ENCODE measurements at regions not wholly inside any gene's neighbourhood (a gene's known extent, or its start where the extent isn't known, plus 50 kb on each side); places are given as distances from the start of the nearest gene placed in this dataset.
A peak's percentile ranks its signal among the peaks of the same experiment; 100 is the strongest.

DNA sequence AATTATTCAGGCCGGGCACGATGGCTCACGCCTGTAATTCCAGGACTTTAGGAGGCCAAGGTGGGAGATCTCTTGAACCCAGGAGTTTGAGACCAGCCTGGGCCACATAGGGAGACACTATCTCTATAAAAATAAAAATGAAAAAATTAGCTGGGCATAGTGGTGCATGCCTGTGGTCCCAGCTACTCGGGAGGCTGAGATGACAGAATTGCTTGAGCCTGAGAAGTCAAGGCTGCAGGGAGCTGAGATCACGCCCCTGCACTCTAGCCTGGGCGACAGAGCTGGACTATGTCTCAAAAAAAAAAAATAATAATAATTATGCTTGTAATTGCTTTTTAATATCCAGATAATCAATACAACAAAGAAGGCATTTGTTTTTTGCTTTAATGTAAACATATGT is 91.3 kb downstream of the RIPK4 start:
- no peak overlapping the region for H3K27ac Mint-ChIP-seq
- no peaks in the 10 kb centered on the region for H3K9me3 Mint-ChIP-seq
- peaks cover 14% of the 10 kb centered on the region for H3K27me3 Mint-ChIP-seq
- H3K4me3 Mint-ChIP-seq, result no peak overlapping the region
- no peaks in the 10 kb centered on the region for H3K4me1 Mint-ChIP-seq
- no peaks in the 10 kb centered on the region for H3K36me3 Mint-ChIP-seq

DNA sequence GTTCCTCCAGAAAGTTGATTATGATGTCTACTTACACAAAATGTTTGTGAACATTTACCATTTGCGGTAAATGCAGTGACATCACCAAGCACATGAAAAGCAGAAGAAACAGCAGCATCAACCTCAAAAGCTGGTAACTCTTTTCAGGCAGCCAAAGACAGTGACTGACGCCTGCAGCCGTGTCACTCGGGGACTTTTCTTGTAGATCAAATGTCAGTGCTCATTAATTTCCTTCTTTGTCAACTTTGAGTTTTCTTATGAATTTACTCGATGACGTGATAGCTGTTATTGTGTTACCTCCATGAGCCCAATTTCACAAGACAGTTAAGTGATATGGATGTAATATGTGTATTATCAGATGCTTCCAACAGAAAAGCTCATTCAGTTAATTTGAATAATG is 92.5 kb downstream of the RIPK4 start:
- no peaks in the 10 kb centered on the region for H3K9me3 Mint-ChIP-seq
- no peak overlapping the region for H3K4me3 Mint-ChIP-seq
- no peaks in the 10 kb centered on the region for H3K36me3 Mint-ChIP-seq
- no peak overlapping the region for H3K27ac Mint-ChIP-seq
- H3K27me3 Mint-ChIP-seq, result peaks cover 14% of the 10 kb centered on the region
- no peaks in the 10 kb centered on the region for H3K4me1 Mint-ChIP-seq

DNA sequence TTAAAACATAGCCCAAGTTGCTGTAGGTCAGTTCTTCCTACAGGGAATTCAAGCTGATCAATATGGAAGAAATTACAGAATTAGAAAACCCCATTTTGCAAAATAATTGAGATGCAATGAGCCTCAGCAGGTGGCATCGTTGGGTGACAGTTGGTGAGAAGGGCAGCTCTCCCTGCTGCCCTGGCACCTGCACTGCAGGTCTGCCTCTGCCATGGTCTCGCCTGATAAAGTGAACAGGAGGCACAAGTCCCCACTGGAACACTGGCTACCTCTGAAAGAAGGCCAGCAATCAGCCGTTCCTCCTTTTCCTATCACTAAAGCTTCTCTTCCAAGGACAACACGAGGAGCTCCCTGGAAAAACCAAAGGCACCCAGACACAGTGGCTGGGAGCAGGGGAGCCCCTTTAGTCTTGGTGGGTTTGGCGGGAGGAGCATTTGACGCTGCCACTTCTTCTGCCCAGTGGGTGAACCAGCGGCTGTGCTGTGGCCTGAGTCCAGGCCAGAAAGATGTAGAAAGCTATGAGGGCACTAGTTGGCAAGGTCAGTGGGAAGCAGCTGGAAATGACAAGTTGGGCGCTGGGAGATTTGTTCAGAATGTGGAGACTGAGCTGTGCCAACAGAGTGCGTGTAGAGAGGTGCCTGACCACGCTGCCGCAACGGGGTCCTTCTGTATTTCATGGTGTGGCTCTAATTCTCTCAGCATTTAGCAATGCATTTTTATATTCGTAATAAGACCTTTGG is 93.1 kb downstream of the RIPK4 start:
- Mint-ChIP-seq H3K36me3 (no peaks in the 10 kb centered on the region), H3K27ac (no peak overlapping the region), H3K4me3 (no peak overlapping the region), H3K4me1 (no peaks in the 10 kb centered on the region), H3K9me3 (no peaks in the 10 kb centered on the region), H3K27me3 (peaks cover 11% of the 10 kb centered on the region)

DNA sequence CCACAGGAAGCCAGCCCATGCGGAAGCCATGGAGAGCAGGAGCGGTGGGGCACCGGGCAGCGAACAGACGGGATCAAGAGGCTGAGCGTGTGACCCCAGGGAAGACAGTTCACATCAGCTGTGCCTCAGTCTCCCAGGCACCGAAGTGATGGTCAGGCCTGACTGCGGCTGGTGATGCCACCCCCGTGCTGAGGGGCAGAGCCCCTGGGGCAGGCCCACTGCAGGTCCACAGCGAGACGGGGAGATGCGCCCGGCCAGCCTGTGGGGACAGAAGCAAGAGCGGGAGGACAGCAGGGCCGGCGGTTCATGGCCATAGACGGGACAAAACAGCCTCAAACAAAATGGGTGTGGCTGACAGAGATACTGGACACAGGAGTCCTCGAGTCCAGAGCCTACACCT is 93.8 kb downstream of the RIPK4 start:
- H3K4me3 Mint-ChIP-seq, result no peak overlapping the region
- peaks cover 11% of the 10 kb centered on the region for H3K27me3 Mint-ChIP-seq
- no peaks in the 10 kb centered on the region for H3K9me3 Mint-ChIP-seq
- no peaks in the 10 kb centered on the region for H3K4me1 Mint-ChIP-seq
- no peaks in the 10 kb centered on the region for H3K36me3 Mint-ChIP-seq
- H3K27ac Mint-ChIP-seq, result no peak overlapping the region

DNA sequence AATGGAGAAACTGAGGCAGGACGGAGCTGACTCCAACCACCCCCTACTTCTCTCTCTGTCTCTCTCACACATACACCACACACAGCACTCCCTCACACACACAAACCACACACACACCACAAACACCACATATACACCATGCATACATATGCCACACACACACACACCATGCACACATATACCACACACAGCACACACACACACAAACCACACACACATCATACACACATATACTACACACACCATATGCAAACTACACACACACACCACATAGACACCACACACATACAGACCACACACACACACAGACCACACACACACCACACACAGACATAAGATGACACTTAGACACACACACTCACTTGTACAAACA is 94.3 kb downstream of the RIPK4 start:
- Mint-ChIP-seq H3K4me1 (no peaks in the 10 kb centered on the region), H3K36me3 (no peaks in the 10 kb centered on the region), H3K4me3 (no peak overlapping the region), H3K27me3 (peaks cover 8% of the 10 kb centered on the region), H3K9me3 (no peaks in the 10 kb centered on the region), H3K27ac (no peak overlapping the region)

DNA sequence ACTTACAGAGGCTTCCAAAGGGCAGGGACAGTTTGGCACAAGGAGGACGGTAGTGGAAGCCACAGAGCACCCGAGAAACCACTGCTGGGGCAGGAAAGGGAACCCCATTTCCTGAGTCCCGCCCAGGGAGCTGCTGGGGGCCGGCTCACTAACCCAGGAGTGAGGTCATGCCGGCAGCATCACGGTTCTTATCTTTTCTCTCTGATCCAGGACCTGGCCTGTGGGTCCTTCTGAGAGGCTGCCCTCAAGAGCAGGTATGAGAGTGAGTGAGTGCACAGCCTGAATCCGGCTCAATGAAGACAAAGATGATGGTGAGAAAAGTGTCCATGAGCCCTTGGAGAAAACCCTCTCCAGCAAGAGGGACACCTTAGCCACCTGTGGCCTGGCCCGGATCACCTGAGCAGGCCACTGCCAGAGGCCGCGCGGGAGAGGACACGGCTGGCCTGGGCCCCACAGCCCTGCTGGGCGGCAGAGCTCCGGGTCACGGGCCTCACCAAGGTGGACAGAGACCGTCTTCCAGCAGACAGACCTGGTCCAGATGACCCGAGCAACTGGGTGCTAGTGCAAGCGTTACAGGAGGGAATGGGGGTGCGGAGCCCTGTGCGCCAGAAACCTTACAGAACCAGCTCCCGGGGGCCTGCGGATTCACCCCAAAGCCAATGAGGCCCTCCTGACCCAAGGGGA is 94.9 kb downstream of the RIPK4 start:
- Mint-ChIP-seq H3K4me1 (no peaks in the 10 kb centered on the region), H3K27me3 (peaks cover 8% of the 10 kb centered on the region), H3K4me3 (no peak overlapping the region), H3K27ac (no peak overlapping the region), H3K36me3 (no peaks in the 10 kb centered on the region), H3K9me3 (no peaks in the 10 kb centered on the region)

DNA sequence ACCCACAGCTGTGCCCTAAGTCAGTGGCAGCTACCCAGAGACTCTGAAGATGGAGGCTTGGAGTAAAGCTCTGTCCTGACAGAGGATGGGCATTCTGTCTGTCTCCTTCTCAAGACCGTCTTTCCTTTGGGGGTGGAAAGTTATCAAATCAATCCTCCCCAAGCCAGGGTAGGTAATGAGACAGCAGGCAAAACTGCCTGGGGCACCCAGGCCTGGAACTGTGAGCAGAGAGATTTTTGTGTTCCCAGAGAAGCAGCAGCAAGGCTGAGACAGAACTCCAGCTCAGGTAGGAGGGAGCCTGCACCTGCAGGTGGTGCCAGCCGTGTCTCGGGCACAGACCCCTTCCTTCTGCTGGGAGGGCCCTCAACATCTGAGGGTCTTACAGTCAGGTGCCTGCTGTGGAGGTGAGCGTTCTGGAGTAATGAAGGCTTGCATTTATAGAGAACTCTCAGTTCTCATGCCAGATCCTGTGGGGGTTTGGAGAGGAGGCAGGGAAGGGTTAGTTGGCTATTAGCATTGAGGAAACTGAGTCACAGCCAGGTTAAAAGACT is 95.6 kb downstream of the RIPK4 start:
- Mint-ChIP-seq H3K36me3 (no peaks in the 10 kb centered on the region), H3K9me3 (no peaks in the 10 kb centered on the region), H3K27me3 (peaks cover 6% of the 10 kb centered on the region), H3K4me3 (no peak overlapping the region), H3K27ac (peak overlapping the region in 2 of 3 donors; percentile 23 to 57), H3K4me1 (no peaks in the 10 kb centered on the region)

DNA sequence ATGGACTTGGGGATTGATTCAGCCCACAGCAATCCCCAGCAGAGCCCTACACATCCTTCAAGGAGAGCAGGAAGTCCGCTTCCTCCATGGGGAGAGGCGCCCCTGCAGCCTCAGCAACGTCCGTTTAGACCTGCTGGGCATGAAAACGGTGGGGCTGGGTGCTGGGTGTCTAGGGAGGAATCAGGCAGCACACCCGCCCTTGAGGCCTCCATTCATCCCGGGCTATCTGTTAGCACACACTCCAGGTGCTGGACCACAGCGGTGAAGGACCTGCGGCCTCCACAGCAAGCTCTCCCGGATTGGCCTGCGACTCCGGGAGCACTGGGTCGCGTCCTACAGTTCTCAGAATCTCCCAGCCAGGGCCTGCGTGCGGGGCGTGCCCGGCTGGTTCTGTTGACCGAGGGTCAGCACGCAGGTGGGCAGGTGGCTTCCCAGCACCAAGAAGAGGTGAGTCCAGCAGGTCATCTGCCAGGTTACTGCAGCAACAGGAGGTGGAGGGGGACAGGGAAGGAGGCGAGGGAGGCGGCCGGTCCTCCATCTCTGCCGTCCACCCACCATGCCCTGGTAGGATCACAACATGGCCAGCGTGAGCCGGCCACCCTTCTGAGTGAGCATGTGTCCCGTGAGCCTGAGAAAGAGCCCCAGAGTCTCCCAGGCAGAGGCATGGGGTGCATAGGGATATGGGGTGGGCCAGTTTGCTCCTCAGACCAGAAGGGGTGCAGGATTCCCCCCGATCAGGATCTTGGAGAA is 96.6 kb downstream of the RIPK4 start:
- H3K36me3 Mint-ChIP-seq, result no peaks in the 10 kb centered on the region
- H3K4me1 Mint-ChIP-seq, result no peaks in the 10 kb centered on the region
- no peak overlapping the region for H3K4me3 Mint-ChIP-seq
- no peak overlapping the region for H3K27ac Mint-ChIP-seq
- peaks cover 6% of the 10 kb centered on the region for H3K27me3 Mint-ChIP-seq
- H3K9me3 Mint-ChIP-seq, result no peaks in the 10 kb centered on the region

DNA sequence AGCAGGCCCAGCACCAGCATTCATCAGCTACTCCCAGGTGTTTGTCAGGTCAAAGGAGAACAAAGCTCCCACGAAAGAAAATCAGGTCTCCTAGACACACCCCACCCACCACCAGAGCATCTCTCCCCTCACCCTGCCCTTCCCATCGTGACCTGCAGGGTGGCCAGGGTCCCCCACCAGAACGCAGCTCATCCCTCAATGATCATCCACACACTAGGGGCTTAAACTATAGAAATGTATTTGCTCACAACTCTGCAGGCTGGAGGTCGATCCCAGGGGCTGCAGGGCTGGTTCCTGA is 97.4 kb downstream of the RIPK4 start:
- no peak overlapping the region for H3K27ac Mint-ChIP-seq
- no peaks in the 10 kb centered on the region for H3K36me3 Mint-ChIP-seq
- no peak overlapping the region for H3K4me3 Mint-ChIP-seq
- no peaks in the 10 kb centered on the region for H3K9me3 Mint-ChIP-seq
- H3K27me3 Mint-ChIP-seq, result peaks cover 6% of the 10 kb centered on the region
- no peaks in the 10 kb centered on the region for H3K4me1 Mint-ChIP-seq

DNA sequence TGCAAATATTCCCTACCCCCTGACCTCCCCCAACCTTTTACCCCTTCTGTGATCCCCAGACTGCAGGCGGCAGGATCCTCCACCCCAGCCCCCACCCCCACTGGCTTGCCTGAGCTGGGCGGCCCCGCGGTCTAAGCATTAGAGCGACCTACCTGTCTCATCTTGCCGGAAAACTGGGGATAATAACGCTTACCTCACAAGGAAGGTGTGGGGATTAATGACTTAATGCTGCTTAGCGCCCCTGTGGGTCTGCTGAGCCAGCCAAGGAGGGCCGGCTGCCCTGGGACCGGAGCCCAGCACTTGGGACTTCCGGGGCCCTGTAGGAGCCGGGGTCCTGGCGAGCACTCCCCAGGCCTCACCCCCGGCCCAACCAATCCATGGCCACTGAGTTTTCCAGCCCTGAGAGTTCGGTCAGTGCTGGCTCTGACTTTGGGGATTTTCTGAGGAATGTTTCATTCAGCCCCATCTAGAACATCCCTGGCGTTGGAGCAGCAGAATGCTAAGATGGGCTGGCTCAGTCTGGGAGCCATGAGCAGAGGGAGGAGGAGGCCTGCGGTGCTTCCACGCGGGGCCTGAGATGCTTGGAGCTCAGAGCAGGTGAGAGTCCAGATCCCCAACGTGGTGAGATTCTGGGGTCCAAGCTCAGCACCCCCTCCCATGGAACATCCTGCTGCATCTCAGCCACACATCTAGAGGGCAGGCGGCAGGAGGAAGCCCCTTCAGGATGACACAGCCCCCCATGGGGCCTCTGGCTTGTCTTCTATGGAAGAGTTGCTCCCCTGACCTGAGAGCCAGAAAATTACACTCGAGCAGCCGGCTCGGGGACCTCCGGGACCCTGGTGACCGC is 97.9 kb downstream of the RIPK4 start:
- no peak overlapping the region for H3K27ac Mint-ChIP-seq
- H3K27me3 Mint-ChIP-seq, result peaks cover 9% of the 10 kb centered on the region
- no peaks in the 10 kb centered on the region for H3K36me3 Mint-ChIP-seq
- no peaks in the 10 kb centered on the region for H3K9me3 Mint-ChIP-seq
- H3K4me1 Mint-ChIP-seq, result no peaks in the 10 kb centered on the region
- H3K4me3 Mint-ChIP-seq, result no peak overlapping the region

DNA sequence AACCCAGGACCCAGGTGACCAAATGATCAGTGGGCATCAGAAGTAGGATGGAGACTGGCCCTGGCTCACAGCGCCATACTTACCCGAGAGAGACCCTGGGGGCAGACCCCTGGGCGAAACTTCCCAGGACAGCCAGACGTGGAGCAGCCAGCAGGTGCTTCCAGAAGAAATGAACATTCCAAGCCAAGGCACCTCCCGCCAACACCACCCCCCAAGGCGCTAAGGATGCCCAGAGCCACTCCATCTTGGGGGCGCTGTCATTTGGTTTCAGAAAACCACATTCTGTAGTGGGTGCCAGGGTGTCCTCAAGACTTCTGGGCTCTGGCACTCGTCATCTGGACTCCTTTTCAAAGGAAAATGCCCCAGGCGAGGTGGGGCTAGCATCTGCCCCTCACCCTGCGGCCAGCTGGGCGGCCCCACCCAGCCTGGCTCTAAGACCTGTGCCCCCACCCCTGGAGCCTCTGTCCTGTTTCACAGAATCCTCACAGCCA is 98.8 kb downstream of the RIPK4 start:
- peaks cover 9% of the 10 kb centered on the region for H3K27me3 Mint-ChIP-seq
- H3K9me3 Mint-ChIP-seq, result no peaks in the 10 kb centered on the region
- H3K36me3 Mint-ChIP-seq, result no peaks in the 10 kb centered on the region
- no peak overlapping the region for H3K27ac Mint-ChIP-seq
- no peaks in the 10 kb centered on the region for H3K4me1 Mint-ChIP-seq
- no peak overlapping the region for H3K4me3 Mint-ChIP-seq

DNA sequence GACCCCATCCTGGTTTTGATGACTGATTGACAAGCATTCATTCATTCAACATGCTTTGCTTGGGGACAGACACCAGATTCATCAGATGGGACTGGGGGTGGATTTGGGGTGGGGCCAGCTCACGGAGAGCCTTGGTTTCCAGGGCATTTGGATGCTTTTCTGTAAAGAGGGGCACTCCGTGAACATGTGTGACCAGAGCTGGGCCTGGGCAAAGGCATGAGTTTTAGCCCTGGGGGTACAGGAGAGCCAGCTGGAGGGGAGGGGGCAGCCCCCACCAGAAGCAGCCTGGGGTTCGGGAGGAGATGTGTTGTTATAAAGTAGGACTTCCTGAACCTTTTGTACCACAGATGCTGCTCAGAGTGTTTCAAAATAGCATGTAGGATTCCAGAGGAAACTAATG is 99.7 kb downstream of the RIPK4 start:
- Mint-ChIP-seq H3K9me3 (no peaks in the 10 kb centered on the region), H3K4me3 (no peak overlapping the region), H3K36me3 (no peaks in the 10 kb centered on the region), H3K27ac (no peak overlapping the region), H3K4me1 (no peaks in the 10 kb centered on the region), H3K27me3 (peaks cover 9% of the 10 kb centered on the region)

DNA sequence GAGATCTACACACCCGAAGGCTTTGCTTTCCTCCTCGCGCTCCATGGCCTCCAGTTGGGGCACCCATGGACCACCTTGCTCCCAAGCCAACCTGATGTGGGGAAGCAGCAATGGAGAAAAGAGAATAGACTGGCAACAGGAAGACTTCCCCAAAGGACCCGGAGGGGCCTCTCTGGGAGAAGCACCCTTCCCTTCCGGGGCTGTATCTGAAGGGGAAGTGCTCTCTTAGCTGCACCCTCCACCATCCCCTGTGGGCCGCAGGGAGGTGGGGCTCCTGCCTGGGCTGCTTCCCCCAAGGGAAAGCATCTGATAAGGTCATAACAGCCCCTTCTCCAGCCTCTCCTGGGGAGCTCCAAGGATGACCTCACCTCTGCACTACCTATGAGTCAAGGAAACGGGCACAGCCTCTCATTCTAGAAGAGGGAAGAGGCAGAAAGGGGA is 100.2 kb downstream of the RIPK4 start:
- peaks cover 9% of the 10 kb centered on the region for H3K27me3 Mint-ChIP-seq
- no peaks in the 10 kb centered on the region for H3K9me3 Mint-ChIP-seq

DNA sequence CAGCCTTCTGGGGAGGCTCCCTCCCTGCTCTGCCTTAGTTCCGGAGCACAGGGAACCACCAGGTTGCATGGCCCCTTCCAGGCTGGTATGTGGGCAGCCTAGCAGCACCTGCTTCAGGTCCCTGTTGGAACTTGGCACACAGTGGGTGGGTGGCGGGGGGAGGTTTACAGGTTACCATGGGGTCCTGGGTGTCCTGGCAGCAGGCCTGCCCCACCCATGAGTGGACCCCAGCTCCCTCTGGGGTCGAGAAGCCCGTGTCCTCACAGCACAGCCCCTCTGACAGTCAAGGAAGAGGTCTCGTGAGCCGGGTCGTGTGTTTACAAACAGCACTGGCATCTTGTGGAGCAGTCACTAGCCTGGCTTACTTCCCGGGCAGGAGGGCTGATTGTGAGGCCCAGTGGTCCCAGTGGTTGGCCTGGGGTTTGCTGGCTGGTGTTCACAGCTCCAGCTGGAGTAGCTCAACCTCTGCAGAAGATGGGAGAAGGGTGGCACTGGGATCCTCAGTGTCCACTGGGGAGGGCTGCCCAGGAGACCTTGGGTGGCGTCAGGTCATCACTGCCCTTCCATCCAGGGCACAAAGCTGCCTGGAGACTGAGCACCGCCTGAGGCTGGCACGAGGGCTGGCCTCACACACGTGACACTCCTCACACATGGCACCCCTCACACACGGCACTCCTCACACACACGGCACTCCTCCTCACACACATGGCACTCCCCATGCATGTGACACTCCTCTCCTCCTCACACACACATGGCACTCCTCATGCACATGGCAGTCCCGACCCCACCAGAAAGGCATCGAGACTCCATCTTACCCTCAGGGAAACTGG is 100.9 kb downstream of the RIPK4 start:
- H3K27ac Mint-ChIP-seq, result peak overlapping the region in 1 of 3 donors; percentile 73
- H3K4me1 Mint-ChIP-seq, result no peaks in the 10 kb centered on the region
- no peaks in the 10 kb centered on the region for H3K36me3 Mint-ChIP-seq
- H3K27me3 Mint-ChIP-seq, result peaks cover 4% of the 10 kb centered on the region
- H3K9me3 Mint-ChIP-seq, result no peaks in the 10 kb centered on the region
- H3K4me3 Mint-ChIP-seq, result no peak overlapping the region

More for the DNA sequence above, 100.2 kb downstream of the RIPK4 start:
- H3K4me1 Mint-ChIP-seq, result no peaks in the 10 kb centered on the region
- no peak overlapping the region for H3K4me3 Mint-ChIP-seq
- no peaks in the 10 kb centered on the region for H3K36me3 Mint-ChIP-seq
- H3K27ac Mint-ChIP-seq, result peak overlapping the region in 1 of 3 donors; percentile 73

All from IgD-negative memory B cell (primary cell).